Tibial nerve (tissue), 4 donors: ENCODE measurements at regions not wholly inside any gene's neighbourhood (a gene's known extent, or its start where the extent isn't known, plus 50 kb on each side); places are given as distances from the start of the nearest gene placed in this dataset.

Experiments used
- DNase-seq, 2 donors: peaks; one replicate each; pipeline ENCODE4 v3.0.0-alpha.2; 2019; ENCODE audit warnings: low spot score in 2 of 2
- H3K27ac ChIP-seq, 4 donors: fragments of 200-600 bp; sonication (generic) in 3 of 4; one replicate each; pipeline ENCODE4 v1.5.1; 2017 to 2019; ENCODE audit warnings: mild to moderate bottlenecking in 1 of 4
- H3K27me3 ChIP-seq, 2 donors: fragments of 200-600 bp; sonication (generic) in 1 of 2; one replicate each; pipeline versions ENCODE4 v1.5.1 to v1.6.0; 2017 to 2019
- H3K36me3 ChIP-seq, 3 donors: fragments of 200-600 bp; sonication (generic); one replicate each; pipeline ENCODE4 v1.5.1; 2018 to 2019
- H3K4me1 ChIP-seq, 4 donors: fragments of 200-600 bp; sonication (generic) in 3 of 4; one replicate each; pipeline ENCODE4 v1.5.1; 2017 to 2019
- H3K4me3 ChIP-seq, 4 donors: fragments of 200-600 bp; sonication (generic) in 3 of 4; one replicate each; pipeline ENCODE4 v1.5.1; 2017 to 2019; ENCODE audit warnings: mild to moderate bottlenecking in 1 of 4, moderate library complexity in 1 of 4
- H3K9me3 ChIP-seq, 4 donors: fragments of 200-600 bp; sonication (generic) in 3 of 4; one replicate each; pipeline ENCODE4 v1.5.1; 2017 to 2019
- CTCF ChIP-seq, 5 experiments: fragments of 200-600 bp in 3 of 5; fragments of 450-650 bp in 2 of 5; sonication (generic) in 3 of 5; IDR thresholded peaks; one replicate each; pipeline ENCODE4 v1.5.1; 2016 to 2019; ENCODE audit warnings: antibody characterized with exemption in 5 of 5, mild to moderate bottlenecking in 3 of 5, moderate library complexity in 2 of 5
- EP300 ChIP-seq, 2 donors: sonication (generic); formaldehyde crosslinking; IDR thresholded peaks; one replicate each; pipeline ENCODE4 v1.6.1; 2017; ENCODE audit warnings: antibody characterized with exemption in 2 of 2, mild to moderate bottlenecking in 1 of 2
- POLR2A ChIP-seq, 2 donors: fragments of 450-650 bp; IDR thresholded peaks; one replicate each; pipeline ENCODE4 v1.6.1; 2017; ENCODE audit warnings: antibody characterized with exemption in 2 of 2, mild to moderate bottlenecking in 2 of 2, moderate library complexity in 2 of 2
- WGBS, 2 donors: methylation state at CpG; one replicate each; pipeline ENCODE4 v1.1.5; 2018; 5-methylcytosine and 5-hydroxymethylcytosine counted together

GRCh38 chr1:229035748-229036082 is 235.2 kb upstream of the RAB4A start:
- 81 to 95% methylated on average over 2 of the region's 2 CpGs for WGBS, 2 donors
- no peak overlapping the region for H3K4me3 ChIP-seq
- no peaks in the 10 kb centered on the region for H3K36me3 ChIP-seq
- no peaks in the 10 kb centered on the region for H3K27me3 ChIP-seq
- no peak overlapping the region for H3K27ac ChIP-seq
- TF ChIP-seq POLR2A (IDR thresholded peaks at IDR 0.05) (no peak), CTCF (IDR thresholded peaks at IDR 0.05) (no peak), EP300 (IDR thresholded peaks at IDR 0.05) (no peak)
- no peaks in the 10 kb centered on the region for H3K9me3 ChIP-seq
- DNase-seq: no peak
- peaks cover 0 to 11% (median 2%) of the 10 kb centered on the region in 4 donors for H3K4me1 ChIP-seq

GRCh38 chr1:229037806-229038405 is 233.0 kb upstream of the RAB4A start:
- no peaks in the 10 kb centered on the region for H3K4me1 ChIP-seq
- no peaks in the 10 kb centered on the region for H3K36me3 ChIP-seq
- no peak overlapping the region for H3K4me3 ChIP-seq
- no peaks in the 10 kb centered on the region for H3K9me3 ChIP-seq
- no peak for DNase-seq
- 90 to 94% methylated on average over 4 of the region's 4 CpGs for WGBS, 2 donors
- H3K27me3 ChIP-seq: no peaks in the 10 kb centered on the region
- no peak overlapping the region for H3K27ac ChIP-seq
- TF ChIP-seq EP300 (IDR thresholded peaks at IDR 0.05) (no peak), CTCF (IDR thresholded peaks at IDR 0.05) (no peak), POLR2A (IDR thresholded peaks at IDR 0.05) (no peak)

GRCh38 chr1:229040630-229041358 is 230.1 kb upstream of the RAB4A start:
- no peak overlapping the region for H3K27ac ChIP-seq
- H3K4me1 ChIP-seq: no peaks in the 10 kb centered on the region
- H3K9me3 ChIP-seq: no peaks in the 10 kb centered on the region
- WGBS, 2 donors: 92 to 95% methylated on average over 6 of the region's 6 CpGs
- no peaks in the 10 kb centered on the region for H3K27me3 ChIP-seq
- H3K4me3 ChIP-seq: no peak overlapping the region
- H3K36me3 ChIP-seq: no peaks in the 10 kb centered on the region
- DNase-seq: no peak
- TF ChIP-seq EP300 (IDR thresholded peaks at IDR 0.05): no peak
- TF ChIP-seq POLR2A (IDR thresholded peaks at IDR 0.05): no peak
- TF ChIP-seq CTCF (IDR thresholded peaks at IDR 0.05): no peak

GRCh38 chr1:229041946-229042345 is 229.0 kb upstream of the RAB4A start:
- TF ChIP-seq POLR2A (IDR thresholded peaks at IDR 0.05) (no peak), CTCF (IDR thresholded peaks at IDR 0.05) (no peak), EP300 (IDR thresholded peaks at IDR 0.05) (no peak)
- Histone ChIP-seq H3K4me1 (no peaks in the 10 kb centered on the region), H3K27me3 (no peaks in the 10 kb centered on the region), H3K9me3 (no peaks in the 10 kb centered on the region), H3K27ac (no peak overlapping the region), H3K4me3 (no peak overlapping the region), H3K36me3 (no peaks in the 10 kb centered on the region)
- no peak for DNase-seq
- 82 to 84% methylated on average over 9 of the region's 9 CpGs for WGBS, 2 donors

- DNase-seq: no peak
- Histone ChIP-seq H3K36me3 (no peaks in the 10 kb centered on the region), H3K27me3 (no peaks in the 10 kb centered on the region), H3K4me3 (no peak overlapping the region), H3K9me3 (no peaks in the 10 kb centered on the region), H3K27ac (no peak overlapping the region), H3K4me1 (no peaks in the 10 kb centered on the region)
- TF ChIP-seq POLR2A (IDR thresholded peaks at IDR 0.05) (no peak), EP300 (IDR thresholded peaks at IDR 0.05) (no peak), CTCF (IDR thresholded peaks at IDR 0.05) (no peak)
- 74 to 93% methylated on average over 4 of the region's 4 CpGs for WGBS, 2 donors
Observed at GRCh38 chr1:229042482-229042881, 228.4 kb upstream of the RAB4A start.
